Breast epithelium (tissue), 3 donors: ENCODE measurements at regions not wholly inside any gene's neighbourhood (a gene's known extent, or its start where the extent isn't known, plus 50 kb on each side); places are given as distances from the start of the nearest gene placed in this dataset.

ENCODE experiments used
- POLR2A ChIP-seq: fragments of 450-650 bp; IDR thresholded peaks from one replicate; pipeline ENCODE4 v1.6.1; 2016; ENCODE audit warnings: antibody characterized with exemption, mild to moderate bottlenecking, moderate library complexity
- POLR2AphosphoS5 ChIP-seq, 3 donors: sonication (generic); formaldehyde crosslinking; IDR thresholded peaks; one replicate each; pipeline ENCODE4 v1.6.1; 2017; ENCODE audit warnings: antibody characterized with exemption in 3 of 3
- TF ChIP-seq, protein P1 (sequence below), 3 donors: fragments of 450-650 bp; IDR thresholded peaks; one replicate each; pipeline ENCODE4 v1.5.1; 2016 to 2017; ENCODE audit warnings: antibody characterized with exemption in 3 of 3, mild to moderate bottlenecking in 3 of 3, moderate library complexity in 3 of 3

DNA sequence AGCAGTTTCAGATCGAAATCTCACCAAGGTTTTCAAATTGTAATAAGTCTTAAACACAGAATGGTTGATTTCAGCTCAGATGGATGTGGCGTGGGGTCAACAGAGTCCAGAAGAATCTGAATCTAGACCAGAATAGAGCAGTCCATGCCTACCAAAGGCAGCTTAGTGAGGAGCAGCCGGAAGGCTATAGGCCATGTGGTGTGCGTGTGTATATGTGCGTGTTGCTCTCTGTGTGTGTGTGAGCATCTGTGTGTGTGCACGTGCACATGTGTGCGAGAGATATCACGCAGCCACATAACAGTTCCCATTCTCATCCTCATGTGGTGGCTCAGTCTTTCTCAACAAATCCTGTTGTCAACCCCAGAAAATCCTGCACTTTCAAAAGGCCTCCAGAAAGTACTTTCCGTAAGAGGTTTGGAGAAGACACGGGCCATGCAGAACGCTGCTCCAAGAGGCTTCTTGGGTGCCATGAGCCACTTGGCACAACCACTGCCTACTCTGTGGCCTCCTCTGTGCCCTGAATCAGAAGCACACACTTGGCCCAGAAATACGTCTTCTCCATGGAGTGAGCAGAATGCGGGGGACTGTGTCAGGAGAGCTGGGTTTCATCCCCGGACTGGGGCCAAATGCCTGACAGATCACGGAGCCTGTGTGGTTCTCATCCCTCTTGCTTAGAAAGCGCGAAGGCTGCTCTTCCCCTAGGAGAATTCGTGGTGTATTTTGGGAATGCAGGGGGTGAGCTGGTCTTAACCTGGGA, 67.3 kb downstream of the ACKR3 start:
- TF ChIP-seq, protein P1, sequence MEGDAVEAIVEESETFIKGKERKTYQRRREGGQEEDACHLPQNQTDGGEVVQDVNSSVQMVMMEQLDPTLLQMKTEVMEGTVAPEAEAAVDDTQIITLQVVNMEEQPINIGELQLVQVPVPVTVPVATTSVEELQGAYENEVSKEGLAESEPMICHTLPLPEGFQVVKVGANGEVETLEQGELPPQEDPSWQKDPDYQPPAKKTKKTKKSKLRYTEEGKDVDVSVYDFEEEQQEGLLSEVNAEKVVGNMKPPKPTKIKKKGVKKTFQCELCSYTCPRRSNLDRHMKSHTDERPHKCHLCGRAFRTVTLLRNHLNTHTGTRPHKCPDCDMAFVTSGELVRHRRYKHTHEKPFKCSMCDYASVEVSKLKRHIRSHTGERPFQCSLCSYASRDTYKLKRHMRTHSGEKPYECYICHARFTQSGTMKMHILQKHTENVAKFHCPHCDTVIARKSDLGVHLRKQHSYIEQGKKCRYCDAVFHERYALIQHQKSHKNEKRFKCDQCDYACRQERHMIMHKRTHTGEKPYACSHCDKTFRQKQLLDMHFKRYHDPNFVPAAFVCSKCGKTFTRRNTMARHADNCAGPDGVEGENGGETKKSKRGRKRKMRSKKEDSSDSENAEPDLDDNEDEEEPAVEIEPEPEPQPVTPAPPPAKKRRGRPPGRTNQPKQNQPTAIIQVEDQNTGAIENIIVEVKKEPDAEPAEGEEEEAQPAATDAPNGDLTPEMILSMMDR (IDR thresholded peaks at IDR 0.05) = no peak
- TF ChIP-seq POLR2A (no peak), POLR2AphosphoS5 (IDR thresholded peaks at IDR 0.05) (no peak)
